ENCODE measurements at regions not wholly inside any gene's neighbourhood (a gene's known extent, or its start where the extent isn't known, plus 50 kb on each side); places are given as distances from the start of the nearest gene placed in this dataset.

GRCh38 chr2:113809076-113809736 lies 52.8 kb upstream of the SLC35F5 start:
- Histone ChIP-seq H3K4me2 (ENCODE audit: low read length) (no peak overlapping the region), H3K9ac (ENCODE audit: low read length) (no peak overlapping the region), H3K4me1 (ENCODE audit: control insufficient read depth, low read depth, low read length) (no peaks in the 10 kb centered on the region), H2BK120ac (ENCODE audit: low read depth, low read length) (no peak overlapping the region), H4K5ac (ENCODE audit: low read length) (no peak overlapping the region), H2BK5ac (ENCODE audit: low read length) (no peak overlapping the region), H3K27me3 (ENCODE audit: insufficient read depth, low read length, poor library complexity) (no peaks in the 10 kb centered on the region), H3K56ac (ENCODE audit: low read length) (no peak overlapping the region), H4K8ac (ENCODE audit: low read depth, low read length) (no peak overlapping the region), H3K79me1 (ENCODE audit: low read length) (no peaks in the 10 kb centered on the region), H2AK5ac (ENCODE audit: low read length) (no peak overlapping the region), H3K23ac (ENCODE audit: low read length) (no peak overlapping the region), H3K4me3 (ENCODE audit: low read length) (no peak overlapping the region), H3K79me2 (ENCODE audit: control insufficient read depth, insufficient read depth, low read length) (no peaks in the 10 kb centered on the region), H3K18ac (ENCODE audit: low read length) (no peak overlapping the region), H2BK15ac (replicated peaks; ENCODE audit: low read depth) (no peak overlapping the region), H3K4ac (ENCODE audit: low read depth, low read length) (no peak overlapping the region), H3K36me3 (ENCODE audit: control insufficient read depth, insufficient read depth, low read length) (no peaks in the 10 kb centered on the region), H3K27ac (ENCODE audit: low read depth, low read length) (no peak overlapping the region)
- DNase-seq = no peak
- WGBS (ENCODE audit: extremely low coverage, insufficient coverage, low lambda C conversion rate) = no CpG with 5 or more reads among the region's 5 CpGs

GRCh38 chr2:113807721-113808120 lies 51.3 kb upstream of the SLC35F5 start:
- Histone ChIP-seq H3K4me2 (ENCODE audit: low read length) (no peak overlapping the region), H2BK5ac (ENCODE audit: low read length) (no peak overlapping the region), H3K27ac (ENCODE audit: low read depth, low read length) (no peak overlapping the region), H3K36me3 (ENCODE audit: control insufficient read depth, insufficient read depth, low read length) (no peaks in the 10 kb centered on the region), H3K4ac (ENCODE audit: low read depth, low read length) (no peak overlapping the region), H2BK15ac (replicated peaks; ENCODE audit: low read depth) (no peak overlapping the region), H3K9ac (ENCODE audit: low read length) (no peak overlapping the region), H3K23ac (ENCODE audit: low read length) (no peak overlapping the region), H2BK120ac (ENCODE audit: low read depth, low read length) (no peak overlapping the region), H2AK5ac (ENCODE audit: low read length) (no peak overlapping the region), H3K56ac (ENCODE audit: low read length) (no peak overlapping the region), H3K4me3 (ENCODE audit: low read length) (no peak overlapping the region), H3K18ac (ENCODE audit: low read length) (no peak overlapping the region), H3K79me1 (ENCODE audit: low read length) (no peaks in the 10 kb centered on the region), H3K27me3 (ENCODE audit: insufficient read depth, low read length, poor library complexity) (no peaks in the 10 kb centered on the region), H3K79me2 (ENCODE audit: control insufficient read depth, insufficient read depth, low read length) (no peaks in the 10 kb centered on the region), H4K5ac (ENCODE audit: low read length) (no peak overlapping the region), H3K4me1 (ENCODE audit: control insufficient read depth, low read depth, low read length) (no peaks in the 10 kb centered on the region), H4K8ac (ENCODE audit: low read depth, low read length) (no peak overlapping the region)
- no peak for DNase-seq
- no CpG with 5 or more reads among the region's 2 CpGs for WGBS (ENCODE audit: extremely low coverage, insufficient coverage, low lambda C conversion rate)

GRCh38 chr2:113806217-113806913 lies 49.9 kb upstream of the SLC35F5 start:
- H2AK5ac ChIP-seq (ENCODE audit: low read length) = no peak overlapping the region
- no peak overlapping the region for H3K4ac ChIP-seq (ENCODE audit: low read depth, low read length)
- H2BK120ac ChIP-seq (ENCODE audit: low read depth, low read length) = no peak overlapping the region
- no peaks in the 10 kb centered on the region for H3K27me3 ChIP-seq (ENCODE audit: insufficient read depth, low read length, poor library complexity)
- H3K4me2 ChIP-seq (ENCODE audit: low read length) = no peak overlapping the region
- H3K23ac ChIP-seq (ENCODE audit: low read length) = no peak overlapping the region
- no peaks in the 10 kb centered on the region for H3K79me2 ChIP-seq (ENCODE audit: control insufficient read depth, insufficient read depth, low read length)
- H3K36me3 ChIP-seq (ENCODE audit: control insufficient read depth, insufficient read depth, low read length) = no peaks in the 10 kb centered on the region
- DNase-seq = peak; percentile 41
- no peak overlapping the region for H2BK5ac ChIP-seq (ENCODE audit: low read length)
- H3K79me1 ChIP-seq (ENCODE audit: low read length) = no peaks in the 10 kb centered on the region
- no peaks in the 10 kb centered on the region for H3K4me1 ChIP-seq (ENCODE audit: control insufficient read depth, low read depth, low read length)
- H4K8ac ChIP-seq (ENCODE audit: low read depth, low read length) = no peak overlapping the region
- no peak overlapping the region for H3K9ac ChIP-seq (ENCODE audit: low read length)
- no peak overlapping the region for H2BK15ac ChIP-seq (replicated peaks; ENCODE audit: low read depth)
- H3K27ac ChIP-seq (ENCODE audit: low read depth, low read length) = no peak overlapping the region
- H3K18ac ChIP-seq (ENCODE audit: low read length) = no peak overlapping the region
- no CpG with 5 or more reads among the region's 8 CpGs for WGBS (ENCODE audit: extremely low coverage, insufficient coverage, low lambda C conversion rate)
- H3K56ac ChIP-seq (ENCODE audit: low read length) = no peak overlapping the region
- no peak overlapping the region for H3K4me3 ChIP-seq (ENCODE audit: low read length)
- H4K5ac ChIP-seq (ENCODE audit: low read length) = no peak overlapping the region

All from mesendoderm (in vitro differentiated cells).